CD14-positive monocyte (primary cell): ENCODE measurements at regions not wholly inside any gene's neighbourhood (a gene's known extent, or its start where the extent isn't known, plus 50 kb on each side); places are given as distances from the start of the nearest gene placed in this dataset.

Experiments used
- DNase-seq, 3 donors: peaks; one replicate each; pipeline ENCODE4 v3.0.0-alpha.2; 2011 to 2022
- H2AFZ ChIP-seq: 2 replicates; pipeline ENCODE4 v1.6.0; 2012; ENCODE audit warnings: mild to moderate bottlenecking, low read depth, low read length, inconsistent platforms; ENCODE audit not compliant: insufficient read depth, poor library complexity, severe bottlenecking
- H3K27ac ChIP-seq, 2 donors: 1 replicate in 1 of 2; 2 replicates in 1 of 2; pipeline ENCODE4 v1.5.1; 2012 to 2013; ENCODE audit warnings: low read length in 2 of 2, control low read depth in 1 of 2, inconsistent platforms in 1 of 2, low read depth in 1 of 2, mild to moderate bottlenecking in 1 of 2
- H3K27me3 ChIP-seq, 2 donors: one replicate each; pipeline versions ENCODE4 v1.6.0 to v1.6.1; 2011 to 2013; ENCODE audit warnings: low read length in 2 of 2; ENCODE audit not compliant: control insufficient read depth in 2 of 2, insufficient read depth in 2 of 2
- H3K36me3 ChIP-seq, 2 donors: replicated peaks in 1 of 2; 1 replicate in 1 of 2; 2 replicates in 1 of 2; pipeline versions ENCODE4 v1.5.1 to v1.6.1; 2012 to 2013; ENCODE audit warnings: low read length in 2 of 2, control low read depth in 1 of 2, inconsistent platforms in 1 of 2, mild to moderate bottlenecking in 1 of 2; ENCODE audit not compliant: insufficient read depth in 2 of 2, control insufficient read depth in 1 of 2
- H3K4me1 ChIP-seq, 2 donors: 1 replicate in 1 of 2; 2 replicates in 1 of 2; pipeline versions ENCODE4 v1.5.1 to v1.6.1; 2012 to 2013; ENCODE audit warnings: low read length in 2 of 2, control low read depth in 1 of 2, inconsistent platforms in 1 of 2, mild to moderate bottlenecking in 1 of 2, moderate library complexity in 1 of 2; ENCODE audit not compliant: insufficient read depth in 2 of 2, control insufficient read depth in 1 of 2
- H3K4me2 ChIP-seq: replicated peaks from 2 replicates; pipeline ENCODE3; 2012; ENCODE audit warnings: low read length, moderate library complexity, mild to moderate bottlenecking; ENCODE audit not compliant: poor library complexity, severe bottlenecking; ENCODE audit errors: extremely low read depth
- H3K4me3 ChIP-seq, 3 experiments: fragments of 200-600 bp in 1 of 3; sonication (generic) in 1 of 3; replicated peaks in 1 of 3; 1 replicate in 2 of 3; 2 replicates in 1 of 3; pipeline ENCODE4 v1.5.1; 2011 to 2013; ENCODE audit warnings: low read length in 3 of 3, mild to moderate bottlenecking in 3 of 3, control low read depth in 2 of 3, low read depth in 2 of 3, inconsistent platforms in 1 of 3, moderate library complexity in 1 of 3
- H3K79me2 ChIP-seq: 2 replicates; pipeline ENCODE4 v1.6.0; 2012; ENCODE audit warnings: mild to moderate bottlenecking, control low read depth, inconsistent platforms, low read length, moderate library complexity; ENCODE audit not compliant: insufficient read depth
- H3K9ac ChIP-seq: 2 replicates; pipeline ENCODE4 v1.6.0; 2017; ENCODE audit warnings: low read length, mild to moderate bottlenecking; ENCODE audit not compliant: insufficient read depth, poor library complexity, severe bottlenecking
- H3K9me3 ChIP-seq, 2 donors: replicated peaks in 1 of 2; 1 replicate in 1 of 2; 2 replicates in 1 of 2; pipeline versions ENCODE4 v1.5.1 to v1.6.1; 2012 to 2013; ENCODE audit warnings: low read length in 2 of 2, control low read depth in 1 of 2; ENCODE audit not compliant: control insufficient read depth in 1 of 2, insufficient read depth in 1 of 2
- H4K20me1 ChIP-seq: 2 replicates; pipeline ENCODE4 v1.6.0; 2012; ENCODE audit warnings: mild to moderate bottlenecking, low read length, control low read depth, moderate library complexity; ENCODE audit not compliant: insufficient read depth
- H3K27ac Mint-ChIP-seq, 7 donors: one replicate each; pipeline ENCODE4 v1.8.0; 2020; ENCODE audit warnings: mild to moderate bottlenecking in 7 of 7, mixed read lengths in 7 of 7, moderate library complexity in 6 of 7, inconsistent platforms in 2 of 7
- H3K27me3 Mint-ChIP-seq, 3 donors: one replicate each; pipeline ENCODE4 v1.8.0; 2021 to 2022; ENCODE audit warnings: low read depth in 3 of 3, mild to moderate bottlenecking in 3 of 3, mixed read lengths in 3 of 3, moderate library complexity in 3 of 3, inconsistent platforms in 1 of 3
- H3K36me3 Mint-ChIP-seq, 2 donors: one replicate each; pipeline ENCODE4 v1.8.0; 2020; ENCODE audit warnings: mixed read lengths in 2 of 2, inconsistent platforms in 1 of 2, mild to moderate bottlenecking in 1 of 2
- H3K4me1 Mint-ChIP-seq: one replicate; pipeline ENCODE4 v1.8.0; 2020; ENCODE audit warnings: mild to moderate bottlenecking, mixed read lengths
- H3K4me3 Mint-ChIP-seq, 2 donors: one replicate each; pipeline ENCODE4 v1.8.0; 2020; ENCODE audit warnings: mild to moderate bottlenecking in 2 of 2, mixed read lengths in 2 of 2, moderate library complexity in 1 of 2
- H3K9me3 Mint-ChIP-seq, 7 donors: one replicate each; pipeline ENCODE4 v1.8.0; 2020 to 2022; ENCODE audit warnings: mixed read lengths in 7 of 7, mild to moderate bottlenecking in 6 of 7, moderate library complexity in 6 of 7, inconsistent platforms in 2 of 7
- CTCF ChIP-seq: fragments of 200-600 bp; IDR thresholded peaks from one replicate; pipeline ENCODE4 v1.8.0; 2022; ENCODE audit warnings: antibody characterized with exemption, mild to moderate bottlenecking
- WGBS: methylation state at CpG from one replicate; pipeline ENCODE4 v1.1.5; 2013; ENCODE audit warnings: missing lambda C conversion rate; ENCODE audit not compliant: insufficient coverage; 5-methylcytosine and 5-hydroxymethylcytosine counted together
- intact Hi-C, 2 donors: fragments of 100-400 bp; cut with micrococcal nuclease; formaldehyde crosslinking; loops; one replicate each; pipeline versions ENCODE4 v1.15.0 to v1.15.1; 2023

GRCh38 chr13:106752584-106753170 lies 184.7 kb upstream of the ARGLU1 start:
- intact Hi-C loops: no loop called here
- Mint-ChIP-seq H3K4me1 (no peaks in the 10 kb centered on the region), H3K27ac (no peak overlapping the region), H3K4me3 (peak overlapping the region in 1 of 2 donors; percentile 22), H3K9me3 (peaks cover 0 to 5% (median 2%) of the 10 kb centered on the region in 7 donors), H3K27me3 (peaks cover 3 to 11% (median 10%) of the 10 kb centered on the region in 3 donors), H3K36me3 (no peaks in the 10 kb centered on the region)
- WGBS: 0% methylated on average over 2 of the region's 6 CpGs
- no peak overlapping the region for H3K4me2 ChIP-seq
- no peaks in the 10 kb centered on the region for H3K9me3 ChIP-seq
- H3K27me3 ChIP-seq: no peaks in the 10 kb centered on the region
- no peak overlapping the region for H2AFZ ChIP-seq
- H3K79me2 ChIP-seq: no peaks in the 10 kb centered on the region
- no peak overlapping the region for H3K9ac ChIP-seq
- TF ChIP-seq CTCF: no peak
- H4K20me1 ChIP-seq: no peaks in the 10 kb centered on the region
- no peaks in the 10 kb centered on the region for H3K36me3 ChIP-seq
- H3K27ac ChIP-seq: no peak overlapping the region
- H3K4me3 ChIP-seq: no peak overlapping the region
- H3K4me1 ChIP-seq: no peaks in the 10 kb centered on the region
- DNase-seq: no peak

GRCh38 chr13:106748785-106749184 lies 180.8 kb upstream of the ARGLU1 start:
- H3K27me3 ChIP-seq: no peaks in the 10 kb centered on the region
- no peak overlapping the region for H3K27ac ChIP-seq
- H3K9ac ChIP-seq: no peak overlapping the region
- intact Hi-C loops: no loop called here
- no peaks in the 10 kb centered on the region for H3K36me3 ChIP-seq
- Mint-ChIP-seq H3K4me3 (no peak overlapping the region), H3K27ac (no peak overlapping the region), H3K9me3 (peaks cover 0 to 3% (median 2%) of the 10 kb centered on the region in 7 donors), H3K36me3 (no peaks in the 10 kb centered on the region), H3K4me1 (no peaks in the 10 kb centered on the region), H3K27me3 (peaks cover 1 to 11% (median 10%) of the 10 kb centered on the region in 3 donors)
- DNase-seq: no peak
- H3K79me2 ChIP-seq: no peaks in the 10 kb centered on the region
- 50% methylated on average over 2 of the region's 2 CpGs for WGBS
- no peak overlapping the region for H2AFZ ChIP-seq
- no peak overlapping the region for H3K4me3 ChIP-seq
- H3K4me1 ChIP-seq: no peaks in the 10 kb centered on the region
- H3K9me3 ChIP-seq: no peaks in the 10 kb centered on the region
- no peaks in the 10 kb centered on the region for H4K20me1 ChIP-seq
- TF ChIP-seq CTCF: no peak
- no peak overlapping the region for H3K4me2 ChIP-seq
